ENCODE measurements at regions not wholly inside any gene's neighbourhood (a gene's known extent, or its start where the extent isn't known, plus 50 kb on each side); places are given as distances from the start of the nearest gene placed in this dataset.

- WGBS, 2 donors: 83 to 87% methylated on average over 1 of the region's 1 CpG
- DNase-seq: no peak
Observed at GRCh38 chrX:34999702-35000101, 57.1 kb downstream of the FAM47B start.

GRCh38 chrX:35006361-35006760, 63.8 kb downstream of the FAM47B start:
- WGBS, 2 donors: 84% methylated on average over 2 of the region's 2 CpGs
- intact Hi-C loops (cut with DNase I; ENCODE audit: low total_unique reads): no loop called here
- no peak for TF ChIP-seq CTCF (IDR thresholded peaks at IDR 0.05)
- no peak for TF ChIP-seq POLR2A (IDR thresholded peaks at IDR 0.05)

More at GRCh38 chrX:34999702-35000101, 57.1 kb downstream of the FAM47B start:
- TF ChIP-seq POLR2A (IDR thresholded peaks at IDR 0.05) (no peak), CTCF (IDR thresholded peaks at IDR 0.05) (no peak)
- H3K27me3 ChIP-seq: no peaks in the 10 kb centered on the region
- no peak overlapping the region for H3K27ac ChIP-seq
- no peaks in the 10 kb centered on the region for H3K4me1 ChIP-seq
- no peaks in the 10 kb centered on the region for H3K36me3 ChIP-seq (ENCODE audit: low read depth, missing control alignments)
- H3K9me3 ChIP-seq: no peaks in the 10 kb centered on the region
- no peak overlapping the region for H3K4me3 ChIP-seq
- intact Hi-C loops (cut with DNase I; ENCODE audit: low total_unique reads): no loop called here

GRCh38 chrX:35015621-35016020, 73.0 kb downstream of the FAM47B start:
- TF ChIP-seq POLR2A (IDR thresholded peaks at IDR 0.05) (no peak), CTCF (IDR thresholded peaks at IDR 0.05) (no peak)
- intact Hi-C loops (cut with DNase I; ENCODE audit: low total_unique reads): no loop called here
- no peaks in the 10 kb centered on the region for H3K9me3 ChIP-seq
- no peaks in the 10 kb centered on the region for H3K27me3 ChIP-seq
- H3K27ac ChIP-seq: no peak overlapping the region
- 83 to 100% methylated on average over 1 of the region's 1 CpG for WGBS, 2 donors
- H3K4me3 ChIP-seq: no peak overlapping the region
- no peaks in the 10 kb centered on the region for H3K4me1 ChIP-seq
- DNase-seq: no peak
- H3K36me3 ChIP-seq (ENCODE audit: low read depth, missing control alignments): no peaks in the 10 kb centered on the region

More at GRCh38 chrX:35006361-35006760, 63.8 kb downstream of the FAM47B start:
- Histone ChIP-seq H3K27me3 (no peaks in the 10 kb centered on the region), H3K4me1 (no peaks in the 10 kb centered on the region), H3K27ac (no peak overlapping the region), H3K9me3 (no peaks in the 10 kb centered on the region), H3K4me3 (no peak overlapping the region), H3K36me3 (ENCODE audit: low read depth, missing control alignments) (no peaks in the 10 kb centered on the region)
- DNase-seq: no peak

- Histone ChIP-seq H3K4me3 (no peak overlapping the region), H3K27me3 (no peaks in the 10 kb centered on the region), H3K27ac (no peak overlapping the region), H3K4me1 (no peaks in the 10 kb centered on the region), H3K9me3 (no peaks in the 10 kb centered on the region), H3K36me3 (ENCODE audit: low read depth, missing control alignments) (no peaks in the 10 kb centered on the region)
- TF ChIP-seq CTCF (IDR thresholded peaks at IDR 0.05) (no peak), POLR2A (IDR thresholded peaks at IDR 0.05) (no peak)
- WGBS, 2 donors: 24 to 40% methylated on average over 2 of the region's 2 CpGs
- intact Hi-C loops (cut with DNase I; ENCODE audit: low total_unique reads): no loop called here
- DNase-seq: no peak
Observed at GRCh38 chrX:35016051-35016450, 73.5 kb downstream of the FAM47B start.

GRCh38 chrX:35017284-35017683, 74.7 kb downstream of the FAM47B start:
- Histone ChIP-seq H3K36me3 (ENCODE audit: low read depth, missing control alignments) (no peaks in the 10 kb centered on the region), H3K4me3 (no peak overlapping the region), H3K9me3 (no peaks in the 10 kb centered on the region), H3K27me3 (no peaks in the 10 kb centered on the region), H3K4me1 (no peaks in the 10 kb centered on the region), H3K27ac (no peak overlapping the region)
- intact Hi-C loops (cut with DNase I; ENCODE audit: low total_unique reads): no loop called here
- DNase-seq: no peak
- WGBS, 2 donors: 26 to 45% methylated on average over 2 of the region's 2 CpGs
- TF ChIP-seq POLR2A (IDR thresholded peaks at IDR 0.05) (no peak), CTCF (IDR thresholded peaks at IDR 0.05) (no peak)
